PFSK-1 (cell line): ENCODE measurements at regions not wholly inside any gene's neighbourhood (a gene's known extent, or its start where the extent isn't known, plus 50 kb on each side); places are given as distances from the start of the nearest gene placed in this dataset.

Experiments
- POLR2AphosphoS5 ChIP-seq: IDR thresholded peaks from 2 replicates; pipeline ENCODE4 v1.6.1; 2012; ENCODE audit warnings: low read depth, mild to moderate bottlenecking, control low read depth, low read length, moderate library complexity
- REST ChIP-seq, 2 experiments: IDR thresholded peaks; 2 replicates each; pipeline versions ENCODE4 v1.6.1 to v1.8.0; 2011 to 2012; ENCODE audit warnings: low read depth in 2 of 2, low read length in 2 of 2, control low read depth in 1 of 2, inconsistent platforms in 1 of 2, mild to moderate bottlenecking in 1 of 2, moderate library complexity in 1 of 2; ENCODE audit not compliant: insufficient read depth in 1 of 2
- TAF1 ChIP-seq: IDR thresholded peaks from 2 replicates; pipeline ENCODE4 v1.6.1; 2012; ENCODE audit warnings: low read length, control low read depth, borderline replicate concordance; ENCODE audit not compliant: insufficient read depth

GRCh38 chr19:30647891-30648720, 275.9 kb downstream of the ZNF536 start:
- no peak for TF ChIP-seq TAF1
- no peak for TF ChIP-seq REST (IDR thresholded peaks at IDR 0.05; ENCODE audit: insufficient read depth in 1 of 2, low read depth in 2 of 2, low read length in 2 of 2)
- TF ChIP-seq POLR2AphosphoS5: no peak
